Endodermal cell (in vitro differentiated cells): ENCODE measurements at regions not wholly inside any gene's neighbourhood (a gene's known extent, or its start where the extent isn't known, plus 50 kb on each side); places are given as distances from the start of the nearest gene placed in this dataset.

ENCODE experiments used
- DNase-seq: peaks from one replicate; pipeline ENCODE4 v3.0.0-alpha.2; 2017
- H3K27ac ChIP-seq: 2 replicates; pipeline ENCODE4 v1.5.1; 2013; ENCODE audit warnings: mild to moderate bottlenecking, low read depth, low read length, moderate library complexity
- H3K27me3 ChIP-seq: 2 replicates; pipeline ENCODE4 v1.6.1; 2013; ENCODE audit warnings: mild to moderate bottlenecking, low read length, moderate library complexity; ENCODE audit not compliant: insufficient read depth, control insufficient read depth, poor library complexity, severe bottlenecking
- H3K36me3 ChIP-seq: 2 replicates; pipeline ENCODE4 v1.7.0; 2013; ENCODE audit warnings: mild to moderate bottlenecking, low read length, moderate library complexity; ENCODE audit not compliant: control insufficient read depth, insufficient read depth
- H3K4me1 ChIP-seq: one replicate; pipeline ENCODE4 v1.7.0; 2013; ENCODE audit warnings: low read length; ENCODE audit not compliant: control insufficient read depth, insufficient read depth
- H3K4me3 ChIP-seq: 2 replicates; pipeline ENCODE4 v1.5.1; 2013; ENCODE audit warnings: mild to moderate bottlenecking, low read length, moderate library complexity
- H3K9ac ChIP-seq: 2 replicates; pipeline ENCODE4 v1.6.1; 2013; ENCODE audit warnings: mild to moderate bottlenecking, low read length, moderate library complexity; ENCODE audit not compliant: poor library complexity, severe bottlenecking; ENCODE audit errors: extremely low read depth
- H3K9me3 ChIP-seq: 2 replicates; pipeline ENCODE4 v1.6.1; 2013; ENCODE audit warnings: mild to moderate bottlenecking, low read length, moderate library complexity; ENCODE audit not compliant: control insufficient read depth
- H3K27ac Mint-ChIP-seq: 2 replicates; pipeline ENCODE4 v1.8.0; 2020; ENCODE audit warnings: mixed read lengths
- H3K27me3 Mint-ChIP-seq: 2 replicates; pipeline ENCODE4 v1.8.0; 2021; ENCODE audit warnings: mild to moderate bottlenecking, mixed read lengths; ENCODE audit not compliant: insufficient read depth
- H3K36me3 Mint-ChIP-seq: 2 replicates; pipeline ENCODE4 v1.8.0; 2020; ENCODE audit warnings: low read depth, mixed read lengths
- H3K4me1 Mint-ChIP-seq: 2 replicates; pipeline ENCODE4 v1.8.0; 2020; ENCODE audit warnings: mixed read lengths
- H3K4me3 Mint-ChIP-seq: 2 replicates; pipeline ENCODE4 v1.8.0; 2020; ENCODE audit warnings: mild to moderate bottlenecking, moderate library complexity, mixed read lengths
- H3K9me3 Mint-ChIP-seq: 2 replicates; pipeline ENCODE4 v1.8.0; 2020; ENCODE audit warnings: mild to moderate bottlenecking, mixed read lengths
- WGBS, 2 experiments: methylation state at CpG; one replicate each; pipeline versions ENCODE4 v1.1.5 to v1.1.7; 2013; ENCODE audit warnings: missing lambda C conversion rate in 2 of 2, mixed read lengths in 1 of 2; ENCODE audit not compliant: insufficient coverage in 1 of 2, insufficient read length in 1 of 2; 5-methylcytosine and 5-hydroxymethylcytosine counted together
- TF ChIP-seq, protein P1 (sequence below): fragments of 200-600 bp; sonication (generic); conservative IDR thresholded peaks from 2 replicates; pipeline ENCODE4 v1.5.0; 2021; ENCODE audit warnings: antibody characterized with exemption, mild to moderate bottlenecking

- no peaks in the 10 kb centered on the region for H3K36me3 Mint-ChIP-seq
- no peak overlapping the region for H3K4me3 Mint-ChIP-seq
- peaks cover 2% of the 10 kb centered on the region for H3K27me3 Mint-ChIP-seq
- no peak overlapping the region for H3K27ac ChIP-seq
- H3K27ac Mint-ChIP-seq = no peak overlapping the region
- H3K9me3 ChIP-seq = no peaks in the 10 kb centered on the region
- TF ChIP-seq, protein P1, sequence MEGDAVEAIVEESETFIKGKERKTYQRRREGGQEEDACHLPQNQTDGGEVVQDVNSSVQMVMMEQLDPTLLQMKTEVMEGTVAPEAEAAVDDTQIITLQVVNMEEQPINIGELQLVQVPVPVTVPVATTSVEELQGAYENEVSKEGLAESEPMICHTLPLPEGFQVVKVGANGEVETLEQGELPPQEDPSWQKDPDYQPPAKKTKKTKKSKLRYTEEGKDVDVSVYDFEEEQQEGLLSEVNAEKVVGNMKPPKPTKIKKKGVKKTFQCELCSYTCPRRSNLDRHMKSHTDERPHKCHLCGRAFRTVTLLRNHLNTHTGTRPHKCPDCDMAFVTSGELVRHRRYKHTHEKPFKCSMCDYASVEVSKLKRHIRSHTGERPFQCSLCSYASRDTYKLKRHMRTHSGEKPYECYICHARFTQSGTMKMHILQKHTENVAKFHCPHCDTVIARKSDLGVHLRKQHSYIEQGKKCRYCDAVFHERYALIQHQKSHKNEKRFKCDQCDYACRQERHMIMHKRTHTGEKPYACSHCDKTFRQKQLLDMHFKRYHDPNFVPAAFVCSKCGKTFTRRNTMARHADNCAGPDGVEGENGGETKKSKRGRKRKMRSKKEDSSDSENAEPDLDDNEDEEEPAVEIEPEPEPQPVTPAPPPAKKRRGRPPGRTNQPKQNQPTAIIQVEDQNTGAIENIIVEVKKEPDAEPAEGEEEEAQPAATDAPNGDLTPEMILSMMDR = no peak
- H3K9me3 Mint-ChIP-seq = no peaks in the 10 kb centered on the region
- H3K9ac ChIP-seq = no peak overlapping the region
- no peak overlapping the region for H3K4me3 ChIP-seq
- no peaks in the 10 kb centered on the region for H3K27me3 ChIP-seq
- no peaks in the 10 kb centered on the region for H3K4me1 ChIP-seq
- no peaks in the 10 kb centered on the region for H3K36me3 ChIP-seq
- 89 to 92% methylated on average over 2 to 4 of the region's 4 CpGs for WGBS, 2 experiments
- no peaks in the 10 kb centered on the region for H3K4me1 Mint-ChIP-seq
- DNase-seq = no peak
Measured at GRCh38 chr2:129160879-129161278, 818.6 kb upstream of the RAB6C start.

GRCh38 chr2:129164220-129164949 lies 815.1 kb upstream of the RAB6C start:
- no peak for DNase-seq
- Histone ChIP-seq H3K9ac (no peak overlapping the region), H3K4me3 (no peak overlapping the region), H3K27ac (no peak overlapping the region), H3K4me1 (no peaks in the 10 kb centered on the region), H3K9me3 (no peaks in the 10 kb centered on the region), H3K36me3 (no peaks in the 10 kb centered on the region), H3K27me3 (no peaks in the 10 kb centered on the region)
- no peaks in the 10 kb centered on the region for H3K4me1 Mint-ChIP-seq
- H3K27ac Mint-ChIP-seq = no peak overlapping the region
- peaks cover 2% of the 10 kb centered on the region for H3K27me3 Mint-ChIP-seq
- no peaks in the 10 kb centered on the region for H3K9me3 Mint-ChIP-seq
- WGBS, 2 experiments = 92 to 93% methylated on average over 5 to 6 of the region's 6 CpGs
- TF ChIP-seq, protein P1 = no peak
- no peaks in the 10 kb centered on the region for H3K36me3 Mint-ChIP-seq
- no peak overlapping the region for H3K4me3 Mint-ChIP-seq

DNA sequence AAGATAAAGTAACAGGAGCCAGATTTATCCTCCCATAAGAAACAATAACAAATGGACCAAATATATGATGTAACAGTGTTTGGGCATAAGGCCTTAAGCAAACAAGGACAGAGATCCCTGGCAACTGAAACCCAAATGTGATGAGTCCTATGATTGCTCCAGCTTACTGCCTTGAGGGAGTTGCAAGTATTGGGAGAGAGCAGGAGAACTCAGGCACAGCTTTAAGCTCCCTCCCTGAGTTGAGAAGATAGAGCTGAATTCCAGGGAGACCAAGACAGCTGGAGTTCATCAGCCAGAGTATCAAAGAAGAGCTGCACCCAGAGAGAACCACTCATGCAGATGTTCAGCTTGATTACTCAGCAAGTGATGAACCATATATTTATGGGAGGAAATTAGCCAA lies 814.5 kb upstream of the RAB6C start:
- Histone ChIP-seq H3K4me1 (no peaks in the 10 kb centered on the region), H3K9ac (no peak overlapping the region), H3K36me3 (no peaks in the 10 kb centered on the region), H3K9me3 (no peaks in the 10 kb centered on the region), H3K27ac (no peak overlapping the region), H3K27me3 (no peaks in the 10 kb centered on the region), H3K4me3 (no peak overlapping the region)
- Mint-ChIP-seq H3K27ac (no peak overlapping the region), H3K9me3 (no peaks in the 10 kb centered on the region), H3K4me3 (no peak overlapping the region), H3K4me1 (no peaks in the 10 kb centered on the region), H3K27me3 (peaks cover 2% of the 10 kb centered on the region), H3K36me3 (no peaks in the 10 kb centered on the region)
- TF ChIP-seq, protein P1 = no peak
- no peak for DNase-seq
